ENCODE measurements at regions not wholly inside any gene's neighbourhood (a gene's known extent, or its start where the extent isn't known, plus 50 kb on each side); places are given as distances from the start of the nearest gene placed in this dataset.

DNA sequence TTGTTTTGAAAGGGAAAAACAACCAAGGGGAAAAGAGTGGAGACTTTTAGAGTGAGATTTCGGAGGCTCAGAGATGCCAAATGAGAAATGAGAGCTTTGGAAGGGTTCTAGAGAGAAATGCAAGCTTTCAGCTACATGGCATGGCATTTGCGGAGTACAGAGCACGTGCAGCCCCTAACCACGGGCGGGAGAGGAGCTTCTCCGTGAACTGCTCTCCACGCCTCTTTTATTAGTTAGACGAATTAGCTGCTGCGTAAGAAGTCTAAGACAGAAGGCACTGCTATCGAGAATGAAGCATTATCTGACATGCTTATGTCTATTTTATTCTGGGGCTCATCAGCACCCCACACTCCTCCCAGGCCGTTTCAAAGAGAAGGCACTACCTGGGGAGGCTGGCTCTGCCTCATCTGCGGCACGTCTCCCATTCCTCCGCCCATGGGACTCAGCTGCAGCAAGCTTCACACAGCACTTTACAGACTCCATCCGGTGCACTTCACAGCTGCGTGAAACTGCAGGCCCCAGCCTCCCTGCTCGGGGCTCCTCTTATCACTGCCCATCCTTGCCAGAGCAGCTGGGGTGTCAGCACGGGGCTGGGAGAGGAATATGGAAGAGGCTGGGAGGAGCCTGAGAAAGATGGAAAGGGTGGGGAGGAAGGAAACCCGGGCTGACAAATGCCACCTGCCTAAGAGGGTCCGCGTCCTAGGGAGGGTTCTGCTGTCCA is 207.3 kb upstream of the APCDD1 start:
- peak overlapping the region; percentile 90 for H3K27ac Mint-ChIP-seq (ENCODE audit: unreplicated experiment)
- DNase-seq: peak; percentile 80
- TF ChIP-seq, protein P1, sequence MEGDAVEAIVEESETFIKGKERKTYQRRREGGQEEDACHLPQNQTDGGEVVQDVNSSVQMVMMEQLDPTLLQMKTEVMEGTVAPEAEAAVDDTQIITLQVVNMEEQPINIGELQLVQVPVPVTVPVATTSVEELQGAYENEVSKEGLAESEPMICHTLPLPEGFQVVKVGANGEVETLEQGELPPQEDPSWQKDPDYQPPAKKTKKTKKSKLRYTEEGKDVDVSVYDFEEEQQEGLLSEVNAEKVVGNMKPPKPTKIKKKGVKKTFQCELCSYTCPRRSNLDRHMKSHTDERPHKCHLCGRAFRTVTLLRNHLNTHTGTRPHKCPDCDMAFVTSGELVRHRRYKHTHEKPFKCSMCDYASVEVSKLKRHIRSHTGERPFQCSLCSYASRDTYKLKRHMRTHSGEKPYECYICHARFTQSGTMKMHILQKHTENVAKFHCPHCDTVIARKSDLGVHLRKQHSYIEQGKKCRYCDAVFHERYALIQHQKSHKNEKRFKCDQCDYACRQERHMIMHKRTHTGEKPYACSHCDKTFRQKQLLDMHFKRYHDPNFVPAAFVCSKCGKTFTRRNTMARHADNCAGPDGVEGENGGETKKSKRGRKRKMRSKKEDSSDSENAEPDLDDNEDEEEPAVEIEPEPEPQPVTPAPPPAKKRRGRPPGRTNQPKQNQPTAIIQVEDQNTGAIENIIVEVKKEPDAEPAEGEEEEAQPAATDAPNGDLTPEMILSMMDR (IDR thresholded peaks at IDR 0.05; ENCODE audit: partially characterized antibody, unreplicated experiment): no peak
- peaks cover 29% of the 10 kb centered on the region for H3K4me1 Mint-ChIP-seq (ENCODE audit: low read depth, unreplicated experiment)
- no peaks in the 10 kb centered on the region for H3K36me3 Mint-ChIP-seq (ENCODE audit: unreplicated experiment)
- H3K27me3 Mint-ChIP-seq (ENCODE audit: unreplicated experiment): peaks cover 8% of the 10 kb centered on the region
- peak overlapping the region; percentile 59 for H3K4me3 Mint-ChIP-seq (ENCODE audit: unreplicated experiment)
- peaks cover 12% of the 10 kb centered on the region for H3K9me3 Mint-ChIP-seq (ENCODE audit: unreplicated experiment)

DNA sequence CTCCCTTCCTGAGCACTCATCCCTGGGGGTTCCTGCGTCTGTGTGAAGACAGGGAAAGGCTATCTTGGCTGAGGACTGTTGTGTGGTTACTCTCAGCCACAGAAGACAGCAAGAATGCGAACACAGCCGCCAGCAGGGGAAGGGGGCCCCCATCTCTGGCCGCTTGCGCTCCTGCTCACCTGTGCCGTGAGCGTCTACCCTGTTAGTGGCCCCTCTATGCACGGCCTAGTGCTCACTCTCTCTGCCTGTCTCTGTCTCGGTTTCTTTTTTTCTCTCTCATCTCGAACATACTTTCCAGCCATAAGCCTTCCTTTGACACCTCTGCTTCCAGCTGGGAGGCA is 206.7 kb upstream of the APCDD1 start:
- Mint-ChIP-seq H3K27me3 (ENCODE audit: unreplicated experiment) (peaks cover 8% of the 10 kb centered on the region), H3K4me3 (ENCODE audit: unreplicated experiment) (no peak overlapping the region), H3K36me3 (ENCODE audit: unreplicated experiment) (no peaks in the 10 kb centered on the region), H3K27ac (ENCODE audit: unreplicated experiment) (peak overlapping the region; percentile 90), H3K4me1 (ENCODE audit: low read depth, unreplicated experiment) (peaks cover 29% of the 10 kb centered on the region), H3K9me3 (ENCODE audit: unreplicated experiment) (peaks cover 11% of the 10 kb centered on the region)
- TF ChIP-seq, protein P1 (IDR thresholded peaks at IDR 0.05; ENCODE audit: partially characterized antibody, unreplicated experiment): no peak
- DNase-seq: no peak

DNA sequence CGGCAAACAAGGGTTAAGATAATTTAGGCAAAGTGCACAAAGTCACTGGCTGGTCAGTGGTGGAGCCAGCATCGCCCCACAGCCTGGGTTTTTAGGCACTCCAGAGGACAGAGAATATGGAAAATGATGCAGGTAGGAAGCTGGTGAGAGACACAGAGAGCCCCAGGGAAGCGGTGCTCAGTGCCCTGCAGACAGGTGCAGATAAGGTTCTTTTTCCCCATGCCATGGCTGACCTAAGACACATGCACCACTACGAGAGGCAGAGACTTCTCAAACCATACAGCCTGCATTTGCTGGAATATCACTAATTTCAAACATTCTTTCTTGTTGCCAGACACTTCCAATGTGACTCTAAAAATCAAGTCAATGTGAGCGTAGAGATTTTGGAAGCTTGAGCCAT is 205.7 kb upstream of the APCDD1 start:
- no peaks in the 10 kb centered on the region for H3K36me3 Mint-ChIP-seq (ENCODE audit: unreplicated experiment)
- no peak for DNase-seq
- TF ChIP-seq, protein P1 (IDR thresholded peaks at IDR 0.05; ENCODE audit: partially characterized antibody, unreplicated experiment): no peak
- no peak overlapping the region for H3K4me3 Mint-ChIP-seq (ENCODE audit: unreplicated experiment)
- H3K27ac Mint-ChIP-seq (ENCODE audit: unreplicated experiment): peak overlapping the region; percentile 31
- H3K27me3 Mint-ChIP-seq (ENCODE audit: unreplicated experiment): peaks cover 8% of the 10 kb centered on the region
- peaks cover 11% of the 10 kb centered on the region for H3K9me3 Mint-ChIP-seq (ENCODE audit: unreplicated experiment)
- peaks cover 30% of the 10 kb centered on the region for H3K4me1 Mint-ChIP-seq (ENCODE audit: low read depth, unreplicated experiment)

DNA sequence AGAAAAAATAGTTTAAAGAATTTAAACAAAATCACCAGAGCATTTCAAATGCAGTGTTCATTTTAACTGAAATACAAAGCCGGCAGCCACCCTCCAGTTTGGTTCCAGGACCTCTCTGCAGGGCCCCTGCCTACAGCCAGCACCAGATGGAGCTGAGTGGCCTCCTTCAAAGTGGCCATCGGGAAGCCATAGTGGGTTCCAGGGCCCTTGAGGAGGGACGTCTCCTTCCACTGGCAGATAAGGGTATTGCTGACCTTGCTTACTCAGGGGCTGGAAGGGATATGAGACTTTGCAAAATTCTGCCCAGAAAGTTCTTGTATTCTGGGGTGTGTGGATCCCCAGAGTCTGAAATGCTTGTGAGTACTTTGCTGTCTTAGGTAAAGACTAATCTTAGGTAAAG is 205.2 kb upstream of the APCDD1 start:
- Mint-ChIP-seq H3K27ac (ENCODE audit: unreplicated experiment) (no peak overlapping the region), H3K4me1 (ENCODE audit: low read depth, unreplicated experiment) (peaks cover 30% of the 10 kb centered on the region), H3K9me3 (ENCODE audit: unreplicated experiment) (peaks cover 11% of the 10 kb centered on the region), H3K27me3 (ENCODE audit: unreplicated experiment) (peaks cover 8% of the 10 kb centered on the region), H3K4me3 (ENCODE audit: unreplicated experiment) (no peak overlapping the region), H3K36me3 (ENCODE audit: unreplicated experiment) (no peaks in the 10 kb centered on the region)
- DNase-seq: no peak
- TF ChIP-seq, protein P1 (IDR thresholded peaks at IDR 0.05; ENCODE audit: partially characterized antibody, unreplicated experiment): no peak

DNA sequence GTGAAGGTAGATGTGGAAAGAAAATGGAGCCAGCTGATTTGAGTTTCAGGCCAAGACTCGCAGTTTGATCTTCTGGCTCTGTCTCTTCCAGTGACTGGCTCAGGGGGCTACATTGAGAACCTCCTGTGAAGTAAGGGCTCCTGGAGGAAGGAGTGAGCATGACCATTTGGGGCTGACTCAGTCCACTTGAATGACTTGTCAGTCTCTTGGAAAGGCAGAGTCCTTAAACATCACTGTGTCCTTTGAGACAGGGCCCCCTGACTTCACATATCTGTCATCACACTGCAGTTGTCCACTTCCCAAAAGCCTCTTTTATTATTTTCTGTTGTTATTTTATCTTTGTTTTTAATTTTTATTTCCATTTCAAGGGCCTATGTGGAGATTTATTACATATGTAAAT is 204.6 kb upstream of the APCDD1 start:
- Mint-ChIP-seq H3K4me3 (ENCODE audit: unreplicated experiment) (no peak overlapping the region), H3K9me3 (ENCODE audit: unreplicated experiment) (peaks cover 7% of the 10 kb centered on the region), H3K27me3 (ENCODE audit: unreplicated experiment) (peaks cover 8% of the 10 kb centered on the region), H3K4me1 (ENCODE audit: low read depth, unreplicated experiment) (peaks cover 28% of the 10 kb centered on the region), H3K27ac (ENCODE audit: unreplicated experiment) (no peak overlapping the region), H3K36me3 (ENCODE audit: unreplicated experiment) (no peaks in the 10 kb centered on the region)
- TF ChIP-seq, protein P1 (IDR thresholded peaks at IDR 0.05; ENCODE audit: partially characterized antibody, unreplicated experiment): no peak
- DNase-seq: no peak

Data from glutamatergic neuron (in vitro differentiated cells).